HAP-1 (cell line): ENCODE measurements at regions not wholly inside any gene's neighbourhood (a gene's known extent, or its start where the extent isn't known, plus 50 kb on each side); places are given as distances from the start of the nearest gene placed in this dataset.
"Not testable (repeated sequence)": the region's sequence is repeated elsewhere in the genome, so short reads cannot be mapped to it uniquely, and the experiment has no call there.

Experiments
- DNase-seq, 2 experiments: peaks; one replicate each; pipeline ENCODE4 v3.0.0-alpha.2; 2016 to 2020; ENCODE audit warnings: low spot score in 2 of 2
- H3K27me3 ChIP-seq: fragments of 250-450 bp; sonication (Bioruptor Pico); 2 replicates; pipeline ENCODE4 v1.5.1; 2020; ENCODE audit warnings: low read depth, mild to moderate bottlenecking, moderate library complexity
- H3K36me3 ChIP-seq: fragments of 250-450 bp; sonication (Bioruptor Pico); replicated peaks from 2 replicates; pipeline ENCODE4 v1.5.1; 2020; ENCODE audit warnings: mild to moderate bottlenecking
- H3K4me1 ChIP-seq: fragments of 250-450 bp; sonication (Bioruptor Pico); 2 replicates; pipeline ENCODE4 v1.5.1; 2020; ENCODE audit warnings: mild to moderate bottlenecking
- H3K4me3 ChIP-seq: fragments of 250-450 bp; sonication (Bioruptor Pico); 2 replicates; pipeline ENCODE4 v1.5.1; 2020; ENCODE audit warnings: mild to moderate bottlenecking, moderate library complexity
- H3K9me3 ChIP-seq: fragments of 250-450 bp; sonication (Bioruptor Pico); 2 replicates; pipeline ENCODE4 v1.5.1; 2020; ENCODE audit warnings: mild to moderate bottlenecking, moderate library complexity
- in situ Hi-C: fragments of 300-500 bp; cut with MboI; formaldehyde crosslinking; loops from 3 replicates; pipeline ENCODE4 v1.14.3; 2020; ENCODE audit warnings: low sequenced_read_pairs, inconsistent platforms, mixed read lengths

DNA sequence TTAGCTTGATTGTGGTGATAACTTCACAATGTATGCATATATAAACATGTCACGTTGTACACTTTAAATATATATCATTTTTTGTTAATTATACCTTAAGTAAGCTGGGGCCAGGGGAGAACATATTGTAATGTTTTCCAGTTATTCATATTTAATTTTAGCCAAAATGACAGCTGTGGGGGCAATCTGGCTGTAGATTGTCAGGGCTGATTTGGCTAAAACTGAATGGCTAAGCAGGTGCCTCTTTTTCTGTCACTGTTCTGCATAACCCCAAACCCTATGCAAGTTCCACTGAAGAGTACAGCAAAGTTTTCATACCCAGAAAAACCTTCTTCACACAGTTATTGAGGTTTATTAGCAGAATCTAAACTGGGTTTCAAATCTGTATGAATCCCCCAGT is 318.2 kb downstream of the PTPRC start:
- in situ Hi-C loops = no loop called here
- Histone ChIP-seq H3K36me3 (no peaks in the 10 kb centered on the region), H3K9me3 (no peaks in the 10 kb centered on the region), H3K27me3 (no peaks in the 10 kb centered on the region), H3K4me3 (no peak overlapping the region), H3K4me1 (peaks cover 6% of the 10 kb centered on the region; the same call in 1 of the 2 replicates)
- no peak for DNase-seq

GRCh38 chr1:198959032-198959431 is 320.2 kb downstream of the PTPRC start:
- no peak for DNase-seq
- no peaks in the 10 kb centered on the region for H3K36me3 ChIP-seq
- peaks cover 6% of the 10 kb centered on the region; the same call in 1 of the 2 replicates for H3K4me1 ChIP-seq
- in situ Hi-C loops = no loop called here
- no peaks in the 10 kb centered on the region for H3K27me3 ChIP-seq
- H3K9me3 ChIP-seq = no peaks in the 10 kb centered on the region
- H3K4me3 ChIP-seq = no peak overlapping the region

DNA sequence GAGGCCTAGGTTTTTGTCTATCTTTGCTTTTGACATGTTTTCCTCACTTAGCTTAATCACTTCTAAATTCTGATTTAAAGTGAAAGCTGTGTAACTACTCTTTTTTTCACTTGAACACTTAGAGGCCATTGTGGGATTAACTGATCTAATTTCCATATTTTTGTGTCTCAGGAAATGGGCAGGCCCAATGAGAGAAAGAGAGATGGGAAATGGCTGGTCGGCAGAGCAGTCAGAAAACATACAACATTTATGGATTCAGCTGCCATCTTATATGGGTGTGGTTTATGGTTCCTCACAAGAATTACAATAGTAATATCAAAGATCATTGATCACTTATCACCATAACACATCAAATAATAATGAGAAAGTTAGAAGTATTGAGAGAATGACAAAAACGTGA is 320.8 kb downstream of the PTPRC start:
- peaks cover 6% of the 10 kb centered on the region; the same call in 1 of the 2 replicates for H3K4me1 ChIP-seq
- DNase-seq = no peak
- no peaks in the 10 kb centered on the region for H3K36me3 ChIP-seq
- H3K4me3 ChIP-seq = no peak overlapping the region
- H3K9me3 ChIP-seq = no peaks in the 10 kb centered on the region
- H3K27me3 ChIP-seq = no peaks in the 10 kb centered on the region
- in situ Hi-C loops = no loop called here

DNA sequence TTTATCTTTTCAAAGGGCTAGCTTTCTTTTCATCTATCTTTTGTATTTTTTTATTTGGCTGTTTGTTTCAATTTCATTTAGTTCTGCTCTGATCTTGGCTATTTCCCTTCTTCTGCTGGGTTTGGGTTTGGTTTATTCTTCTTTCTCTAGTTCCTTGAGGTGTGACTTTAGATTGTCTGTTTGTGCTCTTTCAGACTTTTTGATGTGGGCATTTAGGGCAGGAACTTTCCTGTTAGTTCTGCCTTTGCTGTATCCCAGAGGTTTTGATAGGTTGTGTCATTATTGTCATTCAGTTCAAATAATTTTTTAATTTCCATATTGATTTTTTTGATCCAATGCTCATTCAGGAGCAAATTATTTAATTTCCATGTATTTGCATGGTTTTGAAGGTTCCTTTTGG is 325.0 kb downstream of the PTPRC start:
- H3K36me3 ChIP-seq, H3K9me3 ChIP-seq, H3K27me3 ChIP-seq, in situ Hi-C loops, H3K4me3 ChIP-seq, H3K4me1 ChIP-seq, DNase-seq: not testable (repeated sequence)

DNA sequence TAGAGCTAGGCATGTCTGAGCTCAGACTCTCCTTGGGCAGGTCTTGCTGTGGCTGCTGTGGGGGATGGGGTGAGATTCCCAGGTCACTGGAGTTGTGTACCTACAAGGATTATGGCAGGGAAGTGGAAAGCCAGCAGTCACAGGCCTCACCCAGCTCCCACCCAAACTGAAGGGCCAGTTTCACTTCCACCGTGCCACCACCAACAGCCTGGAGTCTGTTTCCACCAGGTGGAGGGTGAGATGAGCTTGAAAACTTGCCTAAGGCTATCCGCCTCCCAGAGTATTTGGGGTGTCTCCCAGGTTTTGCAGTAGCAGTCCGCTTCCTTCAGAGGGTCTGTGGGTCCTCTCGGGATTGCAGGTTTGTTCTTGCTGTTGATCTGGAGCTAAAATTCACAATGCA is 327.7 kb downstream of the PTPRC start:
- H3K9me3 ChIP-seq = no peaks in the 10 kb centered on the region
- no peaks in the 10 kb centered on the region for H3K36me3 ChIP-seq
- no peaks in the 10 kb centered on the region; the same call in 1 of the 2 replicates for H3K27me3 ChIP-seq
- DNase-seq = no peak
- in situ Hi-C loops = no loop called here
- no peak overlapping the region for H3K4me3 ChIP-seq
- H3K4me1 ChIP-seq = no peaks in the 10 kb centered on the region

DNA sequence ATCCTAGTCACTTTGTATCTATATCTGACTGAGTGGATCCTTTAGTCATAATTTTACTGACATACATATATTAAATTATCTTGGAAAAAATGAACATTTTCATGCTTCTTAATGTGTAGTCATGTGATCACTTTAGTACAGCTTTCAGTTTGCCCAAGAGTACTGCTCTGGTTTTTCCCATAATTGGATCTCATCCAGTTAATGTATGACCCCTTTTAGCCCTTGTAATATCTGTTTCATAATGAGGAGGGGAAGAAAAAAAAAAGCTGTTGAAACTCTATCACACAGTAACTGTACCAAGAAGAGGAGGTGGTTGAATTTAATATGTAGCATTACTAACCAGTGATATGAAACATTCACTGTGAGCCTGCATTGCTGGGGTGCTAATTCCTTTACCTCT is 328.7 kb downstream of the PTPRC start:
- Histone ChIP-seq H3K4me3 (no peak overlapping the region), H3K27me3 (no peaks in the 10 kb centered on the region; the same call in 1 of the 2 replicates), H3K4me1 (no peaks in the 10 kb centered on the region), H3K36me3 (no peaks in the 10 kb centered on the region), H3K9me3 (no peaks in the 10 kb centered on the region)
- in situ Hi-C loops = no loop called here
- DNase-seq = no peak

DNA sequence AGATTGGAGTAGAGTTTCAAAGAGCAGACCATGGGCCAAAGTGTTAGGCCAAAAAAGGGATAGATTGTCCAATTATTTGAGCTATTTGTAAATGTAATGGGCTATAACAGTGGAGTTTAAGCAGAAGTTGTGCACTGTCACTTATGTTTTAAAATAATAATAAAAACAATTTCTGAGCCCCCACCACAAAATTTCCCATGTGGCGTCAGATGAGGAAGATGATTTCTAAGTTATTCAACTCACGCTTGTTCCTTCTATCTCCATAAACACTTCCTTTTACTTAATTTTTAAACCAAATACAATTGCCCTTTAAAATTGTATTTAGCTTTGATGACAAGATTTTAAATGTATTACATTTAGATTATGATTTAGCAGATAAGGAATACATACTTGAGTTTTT is 330.0 kb downstream of the PTPRC start:
- H3K4me3 ChIP-seq = no peak overlapping the region
- no peaks in the 10 kb centered on the region for H3K9me3 ChIP-seq
- in situ Hi-C loops = no loop called here
- no peaks in the 10 kb centered on the region for H3K4me1 ChIP-seq
- no peaks in the 10 kb centered on the region; the same call in 1 of the 2 replicates for H3K27me3 ChIP-seq
- no peaks in the 10 kb centered on the region for H3K36me3 ChIP-seq
- DNase-seq = no peak

GRCh38 chr1:198969981-198970380 is 331.1 kb downstream of the PTPRC start:
- Histone ChIP-seq H3K4me1 (no peaks in the 10 kb centered on the region), H3K4me3 (no peak overlapping the region), H3K27me3 (no peaks in the 10 kb centered on the region; the same call in 1 of the 2 replicates), H3K9me3 (no peaks in the 10 kb centered on the region), H3K36me3 (no peaks in the 10 kb centered on the region)
- no peak for DNase-seq
- in situ Hi-C loops = no loop called here

DNA sequence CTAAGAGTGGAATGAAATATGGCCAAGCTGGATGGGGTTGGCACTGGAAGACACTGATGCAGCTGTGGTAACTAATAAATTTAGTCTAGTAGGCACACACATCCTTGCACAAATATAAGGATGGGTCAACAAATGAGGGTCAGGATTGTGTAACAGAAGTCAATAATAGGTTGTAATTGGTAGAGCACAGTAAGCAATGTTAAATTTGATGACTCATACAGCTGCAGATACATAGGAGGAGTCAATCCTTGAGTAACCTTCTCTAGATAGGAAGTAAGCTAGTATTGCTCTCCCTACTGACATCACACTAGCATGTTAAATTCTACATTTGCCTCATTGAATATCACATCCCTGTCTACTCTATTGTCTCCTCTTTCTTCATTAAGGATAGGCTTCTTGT is 332.1 kb downstream of the PTPRC start:
- no peaks in the 10 kb centered on the region for H3K4me1 ChIP-seq
- DNase-seq = no peak

DNA sequence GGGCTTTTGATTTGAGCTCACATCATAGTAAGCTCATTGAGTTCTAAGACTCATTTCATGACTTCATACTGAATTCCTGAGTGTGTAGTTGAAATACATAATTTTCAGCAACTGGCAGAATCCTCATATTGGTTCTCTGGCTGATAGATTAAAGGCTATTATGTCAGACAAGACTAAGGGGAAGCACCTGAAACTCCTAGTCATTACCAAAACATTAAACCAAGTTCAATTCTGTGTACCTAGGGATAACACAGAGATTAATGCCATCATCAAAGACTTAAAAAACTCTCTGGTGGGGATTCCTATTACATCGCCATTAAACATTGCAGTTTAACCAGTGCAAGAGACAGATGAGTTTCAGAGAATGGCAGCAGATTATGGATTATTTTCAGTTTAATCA is 339.1 kb downstream of the PTPRC start:
- no peak for DNase-seq
- in situ Hi-C loops = no loop called here
- Histone ChIP-seq H3K4me1 (peaks cover 15% of the 10 kb centered on the region), H3K4me3 (no peak overlapping the region), H3K36me3 (no peaks in the 10 kb centered on the region), H3K27me3 (no peaks in the 10 kb centered on the region), H3K9me3 (no peaks in the 10 kb centered on the region)

More for the DNA sequence above, 332.1 kb downstream of the PTPRC start:
- H3K9me3 ChIP-seq = no peaks in the 10 kb centered on the region
- no peak overlapping the region for H3K4me3 ChIP-seq
- H3K27me3 ChIP-seq = no peaks in the 10 kb centered on the region; the same call in 1 of the 2 replicates
- in situ Hi-C loops = no loop called here
- no peaks in the 10 kb centered on the region for H3K36me3 ChIP-seq

GRCh38 chr1:198978523-198978922 is 339.7 kb downstream of the PTPRC start:
- Histone ChIP-seq H3K4me1 (peaks cover 15% of the 10 kb centered on the region), H3K36me3 (no peaks in the 10 kb centered on the region), H3K4me3 (no peak overlapping the region), H3K9me3 (no peaks in the 10 kb centered on the region), H3K27me3 (no peaks in the 10 kb centered on the region)
- in situ Hi-C loops = no loop called here
- peak in 1 of 2 experiments; percentile 85 for DNase-seq

DNA sequence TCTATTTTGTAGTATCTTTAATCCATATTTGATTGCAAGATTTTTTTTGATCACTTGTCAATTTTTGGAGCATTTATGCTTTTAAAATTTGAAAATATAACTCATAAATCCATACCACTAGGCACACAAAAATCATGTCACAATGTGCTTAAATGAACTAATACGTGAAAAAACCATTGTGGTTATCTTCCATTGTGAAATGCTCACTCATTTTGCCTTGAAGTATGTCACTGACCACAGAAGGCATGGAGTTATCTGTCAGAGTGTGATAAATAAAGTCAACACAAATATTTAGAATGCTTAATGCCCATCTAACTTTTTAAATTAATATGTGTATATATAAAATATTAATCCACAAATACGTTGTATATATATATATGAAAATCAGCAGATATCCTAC is 347.2 kb downstream of the PTPRC start:
- Histone ChIP-seq H3K36me3 (no peaks in the 10 kb centered on the region), H3K4me1 (no peaks in the 10 kb centered on the region), H3K4me3 (no peak overlapping the region), H3K9me3 (no peaks in the 10 kb centered on the region), H3K27me3 (no peaks in the 10 kb centered on the region)
- in situ Hi-C loops = no loop called here
- no peak for DNase-seq

DNA sequence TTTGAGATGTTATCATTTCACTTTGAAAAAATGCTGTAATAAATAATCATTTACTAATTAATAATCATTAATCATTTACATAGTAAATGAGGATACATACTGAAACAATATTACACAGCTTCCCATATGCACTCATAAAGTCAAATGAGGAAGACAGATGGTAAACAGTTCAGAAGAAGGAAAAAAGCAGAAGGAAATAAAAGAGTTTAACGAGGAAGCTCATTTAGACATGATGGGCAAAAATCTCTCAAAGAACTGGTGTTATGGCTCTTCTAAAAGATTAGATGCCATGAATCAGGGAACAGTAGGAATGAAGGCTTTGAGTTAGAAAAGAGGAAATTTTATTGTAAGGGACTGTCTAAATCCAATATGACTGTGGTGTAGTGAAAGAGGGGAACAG is 347.6 kb downstream of the PTPRC start:
- Histone ChIP-seq H3K9me3 (no peaks in the 10 kb centered on the region), H3K4me1 (no peaks in the 10 kb centered on the region), H3K36me3 (no peaks in the 10 kb centered on the region), H3K27me3 (no peaks in the 10 kb centered on the region), H3K4me3 (no peak overlapping the region)
- in situ Hi-C loops = no loop called here
- DNase-seq = no peak

GRCh38 chr1:199002661-199003060 is 363.8 kb downstream of the PTPRC start:
- Histone ChIP-seq H3K27me3 (no peaks in the 10 kb centered on the region), H3K4me1 (peaks cover 7% of the 10 kb centered on the region; the same call in 1 of the 2 replicates), H3K4me3 (no peak overlapping the region), H3K9me3 (no peaks in the 10 kb centered on the region), H3K36me3 (no peaks in the 10 kb centered on the region)
- DNase-seq = no peak
- in situ Hi-C loops = no loop called here

DNA sequence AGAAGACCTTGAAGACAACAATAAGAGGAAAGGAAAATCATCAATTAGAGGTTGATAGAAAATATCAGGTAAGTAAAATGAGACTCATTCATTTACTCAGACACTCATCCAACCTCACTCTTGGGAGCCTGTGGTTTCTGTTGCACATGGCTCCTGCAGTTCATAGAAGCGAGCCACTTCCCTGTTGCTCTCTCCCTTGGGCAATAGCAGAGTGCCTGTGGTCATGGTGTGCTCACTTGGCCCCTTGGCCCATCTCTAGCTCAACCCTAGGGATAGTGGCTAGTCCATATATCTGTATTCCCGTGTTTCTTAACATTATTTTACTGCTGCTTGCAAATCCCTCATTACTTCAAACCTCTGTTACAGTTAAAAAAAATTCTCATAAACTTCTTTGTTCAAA is 368.6 kb downstream of the PTPRC start:
- Histone ChIP-seq H3K36me3 (no peaks in the 10 kb centered on the region), H3K9me3 (no peaks in the 10 kb centered on the region), H3K4me3 (no peak overlapping the region), H3K4me1 (peaks cover 7% of the 10 kb centered on the region; the same call in 1 of the 2 replicates), H3K27me3 (no peaks in the 10 kb centered on the region)
- DNase-seq = no peak
- in situ Hi-C loops = no loop called here
